A549 (cell line): ENCODE measurements at regions not wholly inside any gene's neighbourhood (a gene's known extent, or its start where the extent isn't known, plus 50 kb on each side); places are given as distances from the start of the nearest gene placed in this dataset.

Experiments used
- ATAC-seq, 2 experiments: fragments of 200-7000 bp in 1 of 2; fragments of >200 bp in 1 of 2; cut with Nextera tagmentation in 1 of 2; cut with Tn5 transposase in 1 of 2; 3 replicates each; pipeline versions ENCODE4 v1.8.0 to v1.9.1; 2018 to 2020; ENCODE audit warnings: mild to moderate bottlenecking in 1 of 2, moderate library complexity in 1 of 2
- CTCF ChIA-PET: fragments of 300-600 bp; sonication (Branson Sonifier 250); formaldehyde crosslinking; extraction: SDS; loops from one replicate; lab custom pipeline; 2021; ENCODE audit warnings: antibody characterized with exemption, inconsistent platforms; lab: Yijun Ruan, JAX
- POLR2A ChIA-PET: fragments of 350-600 bp; formaldehyde crosslinking; extraction: SDS; loops from one replicate; lab custom pipeline; 2021; ENCODE audit warnings: antibody characterized with exemption, inconsistent platforms; lab: Yijun Ruan, JAX
- DNase-seq, 2 experiments: peaks; one replicate each; pipeline versions ENCODE4 v3.0.0 to v3.0.0-alpha.2; 2011 to 2016; ENCODE audit warnings: low read depth in 1 of 2, low spot score in 1 of 2
- FAIRE-seq: peaks from 2 replicates; lab custom pipeline; 2011; peaks lifted over from hg19 to GRCh38; lab: Jason Lieb, UNC
- H3K27ac ChIP-seq, 2 experiments: fragments of >200 bp; sonication (Bioruptor Twin); formaldehyde crosslinking; 3 replicates each; pipeline ENCODE4 v1.5.1; 2016 to 2017
- H3K4me1 ChIP-seq: fragments of >200 bp; sonication (Bioruptor Twin); formaldehyde crosslinking; 3 replicates; pipeline ENCODE4 v1.6.1; 2016
- H3K4me2 ChIP-seq: fragments of >200 bp; sonication (Bioruptor Twin); formaldehyde crosslinking; 3 replicates; pipeline ENCODE4 v1.6.1; 2016
- H3K4me3 ChIP-seq: fragments of >200 bp; sonication (Bioruptor Twin); formaldehyde crosslinking; 3 replicates; pipeline ENCODE4 v1.5.1; 2016
- H3K9me3 ChIP-seq: fragments of >200 bp; sonication (Bioruptor Twin); formaldehyde crosslinking; 3 replicates; pipeline ENCODE4 v1.6.1; 2016
- BHLHE40 ChIP-seq: IDR thresholded peaks from 2 replicates; pipeline ENCODE4 v1.6.1; 2012; ENCODE audit warnings: low read depth, low read length, inconsistent platforms
- CBX2 ChIP-seq: fragments of 200-600 bp; sonication (generic); IDR thresholded peaks from 2 replicates; pipeline ENCODE4 v1.6.1; 2016; ENCODE audit warnings: low read depth, mild to moderate bottlenecking, borderline replicate concordance
- CHD2 ChIP-seq: fragments of 150-350 bp; IDR thresholded peaks from 2 replicates; pipeline ENCODE4 v1.6.1; 2014; ENCODE audit warnings: low read length; ENCODE audit not compliant: partially characterized antibody
- CHD4 ChIP-seq: fragments of 200-600 bp; sonication (generic); IDR thresholded peaks from 2 replicates; pipeline ENCODE4 v1.6.1; 2016; ENCODE audit warnings: antibody characterized with exemption, mild to moderate bottlenecking, borderline replicate concordance
- EHF ChIP-seq: fragments of 250-450 bp; sonication (Bioruptor Pico); IDR thresholded peaks from 2 replicates; pipeline ENCODE4 v1.5.0; 2020; ENCODE audit warnings: mild to moderate bottlenecking
- EHMT2 ChIP-seq: fragments of 200-600 bp; sonication (generic); IDR thresholded peaks from 2 replicates; pipeline ENCODE4 v1.6.1; 2016; ENCODE audit warnings: antibody characterized with exemption, low read depth, mild to moderate bottlenecking, moderate library complexity
- EP300 ChIP-seq, 2 experiments: fragments of >200 bp; sonication (Bioruptor Twin); formaldehyde crosslinking; IDR thresholded peaks; 2 replicates in 1 of 2; 3 replicates in 1 of 2; pipeline ENCODE4 v1.6.1; 2016 to 2017
- FOSB ChIP-seq: fragments of 250-450 bp; sonication (Bioruptor Pico); IDR thresholded peaks from 2 replicates; pipeline ENCODE4 v1.5.0; 2020; ENCODE audit warnings: mild to moderate bottlenecking, moderate library complexity
- FOSL2 ChIP-seq, 2 experiments: fragments of 450-650 bp in 1 of 2; fragments of >200 bp in 1 of 2; sonication (Bioruptor Twin) in 1 of 2; formaldehyde crosslinking; IDR thresholded peaks; 2 replicates each; pipeline versions ENCODE4 v1.5.0 to v1.6.1; 2016 to 2020; ENCODE audit warnings: mild to moderate bottlenecking in 1 of 2, moderate library complexity in 1 of 2
- FOXS1 ChIP-seq: fragments of 250-450 bp; sonication (Bioruptor Pico); IDR thresholded peaks from 2 replicates; pipeline ENCODE4 v1.5.0; 2020; ENCODE audit warnings: mild to moderate bottlenecking, moderate library complexity
- HDAC2 ChIP-seq: fragments of 200-600 bp; sonication (generic); IDR thresholded peaks from 2 replicates; pipeline ENCODE4 v1.6.1; 2016
- HEYL ChIP-seq: fragments of 250-450 bp; sonication (Bioruptor Pico); IDR thresholded peaks from 2 replicates; pipeline ENCODE4 v1.8.0; 2021; ENCODE audit warnings: mild to moderate bottlenecking, moderate library complexity
- HOXA7 ChIP-seq: fragments of 250-450 bp; sonication (Bioruptor Pico); IDR thresholded peaks from 2 replicates; pipeline ENCODE4 v1.5.0; 2020; ENCODE audit warnings: mild to moderate bottlenecking, moderate library complexity
- HOXB13 ChIP-seq: fragments of 250-450 bp; sonication (Bioruptor Pico); IDR thresholded peaks from 2 replicates; pipeline ENCODE4 v1.5.0; 2020; ENCODE audit warnings: low read depth, mild to moderate bottlenecking, moderate library complexity
- JUN ChIP-seq, 2 experiments: fragments of >200 bp; sonication (Bioruptor Twin); formaldehyde crosslinking; IDR thresholded peaks; 2 replicates in 1 of 2; 3 replicates in 1 of 2; pipeline ENCODE4 v1.6.1; 2016 to 2017
- KDM1A ChIP-seq: fragments of 200-600 bp; sonication (generic); IDR thresholded peaks from 2 replicates; pipeline ENCODE4 v1.6.1; 2016; ENCODE audit warnings: low read depth, mild to moderate bottlenecking
- MAFK ChIP-seq: fragments of 450-650 bp; IDR thresholded peaks from 2 replicates; pipeline ENCODE4 v1.6.1; 2014; ENCODE audit not compliant: partially characterized antibody
- NFE2L2 ChIP-seq: fragments of 150-350 bp; conservative IDR thresholded peaks from 2 replicates; pipeline ENCODE4 v1.6.1; 2014; ENCODE audit warnings: low read length
- NPAS2 ChIP-seq: fragments of 250-450 bp; sonication (Bioruptor Pico); IDR thresholded peaks from 2 replicates; pipeline ENCODE4 v1.8.0; 2022; ENCODE audit warnings: mild to moderate bottlenecking, moderate library complexity, borderline replicate concordance
- NR3C1 ChIP-seq: fragments of >200 bp; sonication (Bioruptor Twin); formaldehyde crosslinking; IDR thresholded peaks from 3 replicates; pipeline ENCODE4 v1.6.1; 2017
- PHF8 ChIP-seq: fragments of 200-600 bp; sonication (generic); IDR thresholded peaks from 2 replicates; pipeline ENCODE4 v1.6.1; 2016; ENCODE audit warnings: low read depth, mild to moderate bottlenecking, antibody characterized with exemption, moderate library complexity, borderline replicate concordance
- POLR2AphosphoS2 ChIP-seq: conservative IDR thresholded peaks from 2 replicates; pipeline ENCODE4 v1.6.1; 2012; ENCODE audit warnings: low read length, improper control_type of control experiment, inconsistent platforms
- RCOR1 ChIP-seq: fragments of 150-350 bp; IDR thresholded peaks from 2 replicates; pipeline ENCODE4 v1.6.1; 2014; ENCODE audit warnings: antibody characterized with exemption, low read length, low read depth
- TFCP2L1 ChIP-seq: fragments of 250-450 bp; sonication (Bioruptor Pico); IDR thresholded peaks from 2 replicates; pipeline ENCODE4 v1.5.0; 2021; ENCODE audit warnings: mild to moderate bottlenecking
- TP53 ChIP-seq: fragments of 250-450 bp; sonication (Bioruptor Pico); IDR thresholded peaks from 2 replicates; pipeline ENCODE4 v1.5.0; 2021; ENCODE audit warnings: mild to moderate bottlenecking, moderate library complexity
- WGBS: methylation state at CpG from one replicate; pipeline ENCODE4 v1.1.6; 2017; ENCODE audit errors: missing lambda C conversion rate; 5-methylcytosine and 5-hydroxymethylcytosine counted together
- TF ChIP-seq, protein P1 (sequence below): IDR thresholded peaks from 2 replicates; pipeline ENCODE4 v1.6.1; 2012
- TF ChIP-seq, protein P2 (sequence below): fragments of >200 bp; sonication (Bioruptor Twin); formaldehyde crosslinking; IDR thresholded peaks from 2 replicates; pipeline ENCODE4 v1.6.1; 2016
- TF ChIP-seq, protein P3 (sequence below): IDR thresholded peaks from 2 replicates; pipeline ENCODE4 v1.6.1; 2012
- TF ChIP-seq, protein P4 (sequence below): IDR thresholded peaks from 2 replicates; pipeline ENCODE4 v1.6.1; 2012; ENCODE audit warnings: low read depth, borderline replicate concordance

DNA sequence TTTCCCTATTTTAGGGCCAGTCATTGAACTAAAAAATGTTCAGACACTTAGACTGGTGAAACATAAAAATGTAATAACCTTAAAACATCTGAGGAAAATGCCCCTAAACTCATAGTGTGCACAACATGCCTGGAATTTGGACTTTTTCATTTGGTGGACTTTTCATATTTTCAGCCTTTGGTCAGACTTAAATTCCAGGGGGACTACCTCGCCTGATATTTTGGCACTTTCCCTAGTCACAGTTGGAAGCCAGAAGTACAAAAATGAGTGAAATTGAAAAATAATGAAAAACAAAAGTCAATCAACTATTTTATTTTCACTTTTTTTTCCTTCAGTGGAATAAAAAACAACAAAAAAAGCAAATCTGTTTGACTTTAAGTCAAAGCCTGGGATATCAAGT is 256.2 kb downstream of the ACTL7B start:
- TF ChIP-seq NFE2L2 = no peak
- TF ChIP-seq NPAS2 (CRISPR knock-in tag) = no peak
- TF ChIP-seq PHF8 = no peak
- TF ChIP-seq FOSB (CRISPR knock-in tag) = no peak
- TF ChIP-seq EHMT2 = no peak
- TF ChIP-seq, protein P1, sequence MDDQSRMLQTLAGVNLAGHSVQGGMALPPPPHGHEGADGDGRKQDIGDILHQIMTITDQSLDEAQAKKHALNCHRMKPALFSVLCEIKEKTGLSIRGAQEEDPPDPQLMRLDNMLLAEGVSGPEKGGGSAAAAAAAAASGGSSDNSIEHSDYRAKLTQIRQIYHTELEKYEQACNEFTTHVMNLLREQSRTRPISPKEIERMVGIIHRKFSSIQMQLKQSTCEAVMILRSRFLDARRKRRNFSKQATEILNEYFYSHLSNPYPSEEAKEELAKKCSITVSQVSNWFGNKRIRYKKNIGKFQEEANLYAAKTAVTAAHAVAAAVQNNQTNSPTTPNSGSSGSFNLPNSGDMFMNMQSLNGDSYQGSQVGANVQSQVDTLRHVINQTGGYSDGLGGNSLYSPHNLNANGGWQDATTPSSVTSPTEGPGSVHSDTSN = no peak
- no peak for TF ChIP-seq CHD2
- no peak for TF ChIP-seq CBX2
- no peak for TF ChIP-seq FOSL2 (IDR thresholded peaks at IDR 0.05)
- TF ChIP-seq FOSL2 (CRISPR knock-in tag; IDR thresholded peaks at IDR 0.05) = no peak
- no peak for TF ChIP-seq JUN (IDR thresholded peaks at IDR 0.05)
- TF ChIP-seq HDAC2 = no peak
- TF ChIP-seq HOXA7 (CRISPR knock-in tag) = no peak
- TF ChIP-seq NR3C1 = no peak
- TF ChIP-seq HOXB13 (CRISPR knock-in tag) = no peak
- no peak for TF ChIP-seq CHD4
- no peak for TF ChIP-seq TFCP2L1 (CRISPR knock-in tag)
- DNase-seq (no peak), FAIRE-seq (no peak), ATAC-seq (no peak)
- no peaks in the 10 kb centered on the region for H3K9me3 ChIP-seq
- H3K4me3 ChIP-seq = no peak overlapping the region
- ChIA-PET CTCF (no interaction called here), POLR2A (no interaction called here)
- WGBS = 11% methylated on average over 1 of the region's 1 CpG
- no peak overlapping the region for H3K4me2 ChIP-seq
- no peak overlapping the region for H3K27ac ChIP-seq
- H3K4me1 ChIP-seq = no peaks in the 10 kb centered on the region

DNA sequence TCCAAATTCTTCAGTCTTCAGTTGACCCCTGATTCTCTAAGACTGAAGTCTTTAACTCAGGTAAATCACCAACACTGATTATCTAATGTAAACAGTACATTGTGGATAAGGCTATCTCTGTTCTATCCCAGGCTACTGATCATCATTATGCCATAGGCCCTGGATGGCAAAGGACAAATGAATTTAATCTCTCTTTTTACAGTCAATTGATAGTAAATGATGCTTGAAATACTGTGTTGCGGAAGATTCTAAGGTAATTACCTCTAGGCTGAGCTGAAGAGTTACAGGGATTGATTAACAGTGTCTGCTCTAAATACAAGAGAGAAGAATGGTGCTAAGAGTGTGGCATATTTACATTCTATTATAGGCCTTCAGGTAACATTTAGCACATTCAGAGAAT is 264.7 kb downstream of the ACTL7B start:
- WGBS = 95% methylated on average over 1 of the region's 1 CpG
- ChIA-PET POLR2A (no interaction called here), CTCF (no interaction called here)
- no peak for FAIRE-seq
- H3K27ac ChIP-seq = no peak overlapping the region
- no peak overlapping the region for H3K4me3 ChIP-seq
- DNase-seq = no peak
- no peak overlapping the region for H3K4me2 ChIP-seq
- ATAC-seq = no peak
- TF ChIP-seq CHD4 = no peak
- TF ChIP-seq EP300 (IDR thresholded peaks at IDR 0.05) = no peak
- TF ChIP-seq NPAS2 (CRISPR knock-in tag) = no peak
- no peak for TF ChIP-seq NFE2L2
- no peak for TF ChIP-seq HEYL (CRISPR knock-in tag)
- no peak for TF ChIP-seq TP53 (CRISPR knock-in tag)
- TF ChIP-seq POLR2AphosphoS2 = no peak
- TF ChIP-seq, protein P2, sequence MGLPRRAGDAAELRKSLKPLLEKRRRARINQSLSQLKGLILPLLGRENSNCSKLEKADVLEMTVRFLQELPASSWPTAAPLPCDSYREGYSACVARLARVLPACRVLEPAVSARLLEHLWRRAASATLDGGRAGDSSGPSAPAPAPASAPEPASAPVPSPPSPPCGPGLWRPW = no peak
- no peak for TF ChIP-seq JUN (IDR thresholded peaks at IDR 0.05)
- no peak for TF ChIP-seq EHF (CRISPR knock-in tag)
- no peak for TF ChIP-seq TFCP2L1 (CRISPR knock-in tag)
- no peak for TF ChIP-seq MAFK
- TF ChIP-seq BHLHE40 = no peak
- TF ChIP-seq FOXS1 (CRISPR knock-in tag) = no peak
- no peak for TF ChIP-seq RCOR1
- peaks cover under 1% of the 10 kb centered on the region; the same call in 1 of the 3 replicates for H3K4me1 ChIP-seq
- H3K9me3 ChIP-seq = no peaks in the 10 kb centered on the region

DNA sequence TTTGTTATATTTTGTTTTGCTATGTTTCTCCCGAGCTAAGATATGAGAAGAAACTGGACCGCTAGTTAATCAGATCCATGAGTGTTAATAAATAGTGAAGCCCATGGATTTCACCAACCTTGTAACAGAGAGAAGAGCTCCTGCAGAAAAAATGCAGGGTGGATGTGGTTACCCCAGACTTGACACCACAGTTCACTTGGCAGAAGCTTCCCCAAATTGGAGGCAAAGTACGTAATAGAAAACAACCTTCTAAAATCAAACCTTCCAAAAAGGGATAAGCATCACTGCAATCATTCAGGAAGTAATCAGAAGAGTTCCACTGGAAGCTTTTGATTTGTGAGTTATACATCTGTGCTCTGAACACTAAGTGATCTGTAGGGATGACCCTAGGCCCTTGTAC is 267.5 kb downstream of the ACTL7B start:
- no peak for TF ChIP-seq FOSL2 (IDR thresholded peaks at IDR 0.05)
- TF ChIP-seq FOSL2 (CRISPR knock-in tag; IDR thresholded peaks at IDR 0.05) = no peak
- TF ChIP-seq, protein P3, sequence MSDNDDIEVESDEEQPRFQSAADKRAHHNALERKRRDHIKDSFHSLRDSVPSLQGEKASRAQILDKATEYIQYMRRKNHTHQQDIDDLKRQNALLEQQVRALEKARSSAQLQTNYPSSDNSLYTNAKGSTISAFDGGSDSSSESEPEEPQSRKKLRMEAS = no peak
- TF ChIP-seq PHF8 = no peak
- TF ChIP-seq HOXB13 (CRISPR knock-in tag) = no peak
- TF ChIP-seq NPAS2 (CRISPR knock-in tag) = no peak
- no peak for TF ChIP-seq JUN (IDR thresholded peaks at IDR 0.05)
- TF ChIP-seq KDM1A = no peak
- TF ChIP-seq HOXA7 (CRISPR knock-in tag) = no peak
- no peak for TF ChIP-seq FOXS1 (CRISPR knock-in tag)
- TF ChIP-seq TFCP2L1 (CRISPR knock-in tag) = no peak
- TF ChIP-seq, protein P4, sequence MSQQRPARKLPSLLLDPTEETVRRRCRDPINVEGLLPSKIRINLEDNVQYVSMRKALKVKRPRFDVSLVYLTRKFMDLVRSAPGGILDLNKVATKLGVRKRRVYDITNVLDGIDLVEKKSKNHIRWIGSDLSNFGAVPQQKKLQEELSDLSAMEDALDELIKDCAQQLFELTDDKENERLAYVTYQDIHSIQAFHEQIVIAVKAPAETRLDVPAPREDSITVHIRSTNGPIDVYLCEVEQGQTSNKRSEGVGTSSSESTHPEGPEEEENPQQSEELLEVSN = no peak
- TF ChIP-seq CHD2 = no peak
- ATAC-seq = no peak
- Histone ChIP-seq H3K4me2 (no peak overlapping the region), H3K4me1 (peaks cover 9% of the 10 kb centered on the region; the same call in 2 of the 3 replicates), H3K4me3 (no peak overlapping the region), H3K9me3 (no peaks in the 10 kb centered on the region), H3K27ac (no peak overlapping the region)
- FAIRE-seq = no peak
- no peak for DNase-seq
- WGBS = 74% methylated on average over 3 of the region's 3 CpGs
- ChIA-PET POLR2A (no interaction called here), CTCF (interaction anchor here (1.0 kb wide), 1 partner anchor 14 kb away, joined by 3 read pairs; no protein-coding TSS in a partner anchor)
